ENCODE measurements at regions not wholly inside any gene's neighbourhood (a gene's known extent, or its start where the extent isn't known, plus 50 kb on each side); places are given as distances from the start of the nearest gene placed in this dataset.

DNA sequence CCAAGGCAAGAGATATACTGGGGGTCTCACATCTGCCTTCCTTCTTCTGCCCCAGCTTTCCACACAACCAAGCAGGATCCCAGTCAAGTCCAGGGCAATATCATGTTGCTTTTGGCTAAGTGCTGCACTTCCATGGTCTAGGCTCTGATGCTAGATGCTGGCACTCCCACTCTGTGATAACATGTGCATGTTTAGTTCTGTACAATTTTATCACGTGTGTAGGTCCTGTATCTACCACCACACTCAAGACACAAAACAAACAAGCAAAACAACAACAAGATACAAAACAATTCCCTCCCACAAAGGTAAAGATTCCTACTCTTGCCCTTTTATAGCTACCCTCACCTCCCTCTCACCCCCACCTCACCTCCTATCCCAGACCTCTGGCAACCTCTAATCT lies 105.6 kb upstream of the HABP2 start:
- no peak for TF ChIP-seq TAF1 (IDR thresholded peaks at IDR 0.05; ENCODE audit: low read depth, low read length)
- TF ChIP-seq POLR2A (IDR thresholded peaks at IDR 0.05; ENCODE audit: low read depth, low read length) = no peak
- TF ChIP-seq POLR2AphosphoS5 (IDR thresholded peaks at IDR 0.05; ENCODE audit: low read depth, low read length) = no peak
- TF ChIP-seq PAX5 (IDR thresholded peaks at IDR 0.05; ENCODE audit: insufficient read depth, low read length, severe bottlenecking) = no peak
- no peak for TF ChIP-seq SPI1 (IDR thresholded peaks at IDR 0.05; ENCODE audit: low read depth, low read length)

Measured in GM12891 (cell line).